ENCODE measurements at regions not wholly inside any gene's neighbourhood (a gene's known extent, or its start where the extent isn't known, plus 50 kb on each side); places are given as distances from the start of the nearest gene placed in this dataset.

DNA sequence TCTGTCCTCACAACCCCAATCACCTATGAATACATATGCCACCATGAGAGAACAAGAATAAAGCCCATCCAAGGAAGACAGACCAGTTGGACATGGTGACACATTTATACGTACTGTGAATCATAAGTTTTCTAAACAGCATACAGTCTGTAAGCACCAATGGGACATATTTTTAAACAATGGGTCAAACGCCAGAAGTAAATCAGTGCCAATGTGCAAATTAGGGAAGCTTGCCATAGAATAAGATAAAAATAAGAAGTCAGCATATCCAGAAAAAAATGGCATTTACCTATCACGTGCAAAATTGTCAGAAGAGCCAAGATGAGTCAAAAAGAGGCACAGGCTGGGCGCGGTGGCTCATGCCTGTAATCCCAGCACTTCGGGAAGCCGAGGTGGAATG, 910.4 kb downstream of the SORCS1 start:
- TF ChIP-seq, protein P1, sequence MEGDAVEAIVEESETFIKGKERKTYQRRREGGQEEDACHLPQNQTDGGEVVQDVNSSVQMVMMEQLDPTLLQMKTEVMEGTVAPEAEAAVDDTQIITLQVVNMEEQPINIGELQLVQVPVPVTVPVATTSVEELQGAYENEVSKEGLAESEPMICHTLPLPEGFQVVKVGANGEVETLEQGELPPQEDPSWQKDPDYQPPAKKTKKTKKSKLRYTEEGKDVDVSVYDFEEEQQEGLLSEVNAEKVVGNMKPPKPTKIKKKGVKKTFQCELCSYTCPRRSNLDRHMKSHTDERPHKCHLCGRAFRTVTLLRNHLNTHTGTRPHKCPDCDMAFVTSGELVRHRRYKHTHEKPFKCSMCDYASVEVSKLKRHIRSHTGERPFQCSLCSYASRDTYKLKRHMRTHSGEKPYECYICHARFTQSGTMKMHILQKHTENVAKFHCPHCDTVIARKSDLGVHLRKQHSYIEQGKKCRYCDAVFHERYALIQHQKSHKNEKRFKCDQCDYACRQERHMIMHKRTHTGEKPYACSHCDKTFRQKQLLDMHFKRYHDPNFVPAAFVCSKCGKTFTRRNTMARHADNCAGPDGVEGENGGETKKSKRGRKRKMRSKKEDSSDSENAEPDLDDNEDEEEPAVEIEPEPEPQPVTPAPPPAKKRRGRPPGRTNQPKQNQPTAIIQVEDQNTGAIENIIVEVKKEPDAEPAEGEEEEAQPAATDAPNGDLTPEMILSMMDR (IDR thresholded peaks at IDR 0.05), result no peak
- TF ChIP-seq POLR2AphosphoS5 (IDR thresholded peaks at IDR 0.05), result no peak
- TF ChIP-seq POLR2A (IDR thresholded peaks at IDR 0.05; ENCODE audit: low read depth), result no peak
- no peak for TF ChIP-seq EP300 (IDR thresholded peaks at IDR 0.05)

All from esophagus muscularis mucosa (tissue), 4 donors.